Esophagus squamous epithelium (tissue), 5 donors: ENCODE measurements at regions not wholly inside any gene's neighbourhood (a gene's known extent, or its start where the extent isn't known, plus 50 kb on each side); places are given as distances from the start of the nearest gene placed in this dataset.

Experiments
- DNase-seq: peaks from one replicate; lab custom pipeline; 2025; lab: John Stamatoyannopoulos, UW
- H3K27ac ChIP-seq, 4 donors: fragments of 200-600 bp; sonication (generic); one replicate each; pipeline ENCODE4 v1.5.1; 2016 to 2019; ENCODE audit warnings: mild to moderate bottlenecking in 1 of 4
- H3K27me3 ChIP-seq, 4 donors: fragments of 200-600 bp; sonication (generic); 1 replicate in 3 of 4; 2 replicates in 1 of 4; pipeline versions ENCODE4 v1.5.1 to v1.6.0; 2017 to 2021; ENCODE audit warnings: antibody characterized with exemption in 1 of 4
- H3K36me3 ChIP-seq, 3 donors: fragments of 200-600 bp; sonication (generic); one replicate each; pipeline ENCODE4 v1.5.1; 2016 to 2019
- H3K4me1 ChIP-seq, 3 donors: fragments of 200-600 bp; sonication (generic); one replicate each; pipeline ENCODE4 v1.5.1; 2017 to 2019
- H3K4me3 ChIP-seq, 4 donors: fragments of 200-600 bp; sonication (generic); 1 replicate in 3 of 4; 2 replicates in 1 of 4; pipeline ENCODE4 v1.5.1; 2016 to 2019; ENCODE audit warnings: mild to moderate bottlenecking in 2 of 4, moderate library complexity in 1 of 4
- H3K9me3 ChIP-seq, 3 donors: fragments of 200-600 bp; sonication (generic); one replicate each; pipeline ENCODE4 v1.5.1; 2016 to 2019
- CTCF ChIP-seq, 6 experiments: fragments of 450-650 bp in 4 of 6; fragments of 200-600 bp in 2 of 6; sonication (generic) in 2 of 6; IDR thresholded peaks; one replicate each; pipeline ENCODE4 v1.5.1; 2016 to 2019; ENCODE audit warnings: antibody characterized with exemption in 6 of 6, mild to moderate bottlenecking in 4 of 6, moderate library complexity in 4 of 6
- POLR2A ChIP-seq, 4 donors: fragments of 450-650 bp; IDR thresholded peaks; one replicate each; pipeline ENCODE4 v1.6.1; 2017; ENCODE audit warnings: antibody characterized with exemption in 4 of 4, mild to moderate bottlenecking in 4 of 4, moderate library complexity in 3 of 4
- WGBS, 2 donors: methylation state at CpG; one replicate each; pipeline ENCODE4 v1.1.5; 2018; 5-methylcytosine and 5-hydroxymethylcytosine counted together
- intact Hi-C: fragments of 100-400 bp; cut with DNase I; formaldehyde crosslinking; loops from one replicate; pipeline ENCODE4 v1.15.0; 2022
- donor health status: DM: yes; HTN: yes; CAD: no.

- TF ChIP-seq POLR2A (IDR thresholded peaks at IDR 0.05) (no peak), CTCF (IDR thresholded peaks at IDR 0.05) (no peak)
- Histone ChIP-seq H3K36me3 (no peaks in the 10 kb centered on the region), H3K27me3 (peaks cover 0 to 6% (median 0%) of the 10 kb centered on the region in 4 donors), H3K4me1 (no peaks in the 10 kb centered on the region), H3K27ac (no peak overlapping the region), H3K9me3 (no peaks in the 10 kb centered on the region), H3K4me3 (no peak overlapping the region)
- DNase-seq = no peak
- 60 to 61% methylated on average over 3 of the region's 3 CpGs for WGBS, 2 donors
- intact Hi-C loops = no loop called here
Observed at GRCh38 chr2:133690780-133691179, 122.5 kb upstream of the NCKAP5 start.

DNA sequence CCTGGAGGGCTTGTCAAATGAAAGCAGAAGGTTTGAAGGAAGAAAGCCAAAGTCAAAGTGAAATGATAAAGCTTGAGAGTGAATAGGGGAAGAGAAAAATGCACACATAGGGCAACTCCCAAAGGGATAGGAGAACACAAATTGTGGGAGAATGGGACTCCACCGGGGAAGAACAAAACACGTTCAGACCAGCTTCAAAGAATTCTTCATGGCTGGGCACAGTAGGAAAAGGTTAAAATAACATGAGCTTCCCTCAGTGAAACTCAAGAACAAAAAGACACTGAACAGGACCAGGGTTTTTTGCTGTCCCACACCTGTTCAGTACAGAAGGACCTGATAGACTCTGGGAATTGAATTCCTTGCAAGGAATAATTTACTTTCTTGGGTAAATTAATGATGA lies 123.1 kb upstream of the NCKAP5 start:
- no peak for DNase-seq
- 17 to 33% methylated on average over 2 of the region's 2 CpGs for WGBS, 2 donors
- Histone ChIP-seq H3K36me3 (no peaks in the 10 kb centered on the region), H3K4me1 (no peaks in the 10 kb centered on the region), H3K27me3 (peaks cover 0 to 6% (median 0%) of the 10 kb centered on the region in 4 donors), H3K27ac (no peak overlapping the region), H3K4me3 (no peak overlapping the region), H3K9me3 (no peaks in the 10 kb centered on the region)
- intact Hi-C loops = no loop called here
- no peak for TF ChIP-seq POLR2A (IDR thresholded peaks at IDR 0.05)
- TF ChIP-seq CTCF (IDR thresholded peaks at IDR 0.05) = no peak

- 40% methylated on average over 1 of the region's 1 CpG; no CpG with 5 or more reads in 1 of the 2 donors for WGBS, 2 donors
- TF ChIP-seq POLR2A (IDR thresholded peaks at IDR 0.05) = no peak
- no peak for TF ChIP-seq CTCF (IDR thresholded peaks at IDR 0.05)
- intact Hi-C loops = no loop called here
- Histone ChIP-seq H3K36me3 (no peaks in the 10 kb centered on the region), H3K4me3 (no peak overlapping the region), H3K27ac (no peak overlapping the region), H3K27me3 (no peaks in the 10 kb centered on the region), H3K9me3 (peaks cover 0 to 8% (median 0%) of the 10 kb centered on the region in 3 donors), H3K4me1 (no peaks in the 10 kb centered on the region)
- no peak for DNase-seq
Observed at GRCh38 chr2:133705287-133705686, 137.0 kb upstream of the NCKAP5 start.

GRCh38 chr2:133710613-133711012 lies 142.3 kb upstream of the NCKAP5 start:
- no peaks in the 10 kb centered on the region for H3K4me1 ChIP-seq
- peaks cover 0 to 8% (median 0%) of the 10 kb centered on the region in 3 donors for H3K9me3 ChIP-seq
- H3K27ac ChIP-seq = no peak overlapping the region
- intact Hi-C loops = no loop called here
- H3K27me3 ChIP-seq = no peaks in the 10 kb centered on the region
- no peak overlapping the region for H3K4me3 ChIP-seq
- no peak for DNase-seq
- 89 to 91% methylated on average over 2 of the region's 3 CpGs for WGBS, 2 donors
- TF ChIP-seq POLR2A (IDR thresholded peaks at IDR 0.05) = no peak
- no peak for TF ChIP-seq CTCF (IDR thresholded peaks at IDR 0.05)
- H3K36me3 ChIP-seq = no peaks in the 10 kb centered on the region

DNA sequence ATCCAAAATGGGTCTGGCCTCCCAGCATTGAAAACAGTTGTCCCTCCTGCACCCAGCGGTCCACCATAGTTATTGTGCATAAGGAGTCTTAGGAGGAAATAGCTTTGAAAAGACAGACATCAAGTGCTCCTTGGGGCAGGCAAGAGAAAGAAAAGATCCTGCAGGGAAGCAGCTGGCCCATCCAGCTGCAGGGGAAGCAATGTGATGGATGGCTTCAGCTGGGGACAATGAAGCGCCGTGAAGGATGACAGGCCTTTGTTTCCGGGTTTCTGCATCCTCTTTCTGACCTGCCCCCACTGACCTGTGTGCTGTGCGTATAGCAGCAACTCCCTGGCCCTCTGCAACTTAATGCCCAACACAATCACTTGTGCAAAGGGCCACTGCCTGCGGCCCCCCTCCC lies 142.9 kb upstream of the NCKAP5 start:
- peaks cover 0 to 8% (median 0%) of the 10 kb centered on the region in 3 donors for H3K9me3 ChIP-seq
- intact Hi-C loops = no loop called here
- H3K4me3 ChIP-seq = no peak overlapping the region
- H3K36me3 ChIP-seq = no peaks in the 10 kb centered on the region
- WGBS, 2 donors = 52 to 54% methylated on average over 2 to 3 of the region's 6 CpGs
- DNase-seq = no peak
- no peaks in the 10 kb centered on the region for H3K27me3 ChIP-seq
- TF ChIP-seq CTCF (IDR thresholded peaks at IDR 0.05) (no peak), POLR2A (IDR thresholded peaks at IDR 0.05) (no peak)
- H3K4me1 ChIP-seq = no peaks in the 10 kb centered on the region
- no peak overlapping the region for H3K27ac ChIP-seq
